PC-9 (cell line): ENCODE measurements at regions not wholly inside any gene's neighbourhood (a gene's known extent, or its start where the extent isn't known, plus 50 kb on each side); places are given as distances from the start of the nearest gene placed in this dataset.

ENCODE experiments used
- BruUV-seq: library from RNA; stranded (reverse); fragments of 400-500 nt; replicated peaks from 2 replicates; lab custom pipeline; 2021; lab: Mats Ljungman, UMichigan
- CTCF ChIA-PET: fragments of 300-600 bp; sonication (Branson Sonifier 250); formaldehyde crosslinking; loops from one replicate; lab custom pipeline; 2022; ENCODE audit warnings: antibody characterized with exemption; lab: Charles Lee
- POLR2A ChIA-PET: fragments of 300-600 bp; sonication (Branson Sonifier 250); formaldehyde crosslinking; loops from one replicate; lab custom pipeline; 2022; ENCODE audit warnings: antibody characterized with exemption; ENCODE audit not compliant: unreplicated experiment; lab: Charles Lee
- DNase-seq, 2 experiments: peaks; one replicate each; pipeline versions ENCODE4 v3.0.0 to v3.0.0-alpha.2; 2015 to 2022; ENCODE audit warnings: mixed read lengths in 1 of 2
- H2AFZ ChIP-seq: fragments of 200-600 bp; sonication (generic); 2 replicates; pipeline ENCODE4 v1.8.1; 2017; ENCODE audit warnings: antibody characterized with exemption
- H3F3A ChIP-seq: fragments of 200-600 bp; sonication (generic); 2 replicates; pipeline ENCODE4 v1.8.1; 2017; ENCODE audit warnings: antibody characterized with exemption, mild to moderate bottlenecking, low read depth; ENCODE audit not compliant: insufficient read depth
- H3K27ac ChIP-seq: fragments of 200-600 bp; sonication (generic); 2 replicates; pipeline ENCODE4 v1.6.1; 2016; ENCODE audit warnings: mixed run types
- H3K27me3 ChIP-seq: fragments of 200-600 bp; sonication (generic); 2 replicates; pipeline ENCODE4 v1.6.1; 2016; ENCODE audit warnings: low read depth, mixed run types; ENCODE audit not compliant: insufficient read depth
- H3K36me3 ChIP-seq: fragments of 200-600 bp; sonication (generic); 2 replicates; pipeline ENCODE4 v1.6.1; 2016; ENCODE audit warnings: low read depth, mixed run types
- H3K4me1 ChIP-seq: fragments of 200-600 bp; sonication (generic); replicated peaks from 2 replicates; pipeline ENCODE4 v1.6.1; 2016; ENCODE audit warnings: mixed run types; ENCODE audit not compliant: insufficient read depth
- H3K4me2 ChIP-seq: fragments of 200-600 bp; sonication (generic); 2 replicates; pipeline ENCODE4 v1.6.1; 2017; ENCODE audit warnings: mixed run types
- H3K4me3 ChIP-seq: fragments of 200-600 bp; sonication (generic); 2 replicates; pipeline ENCODE4 v1.6.1; 2016; ENCODE audit warnings: mixed run types
- H3K79me2 ChIP-seq: fragments of 200-600 bp; sonication (generic); 2 replicates; pipeline ENCODE4 v1.6.1; 2017; ENCODE audit warnings: low read depth, mixed run types
- H3K9me2 ChIP-seq: fragments of 200-600 bp; sonication (generic); 2 replicates; pipeline ENCODE4 v1.8.1; 2017; ENCODE audit warnings: mild to moderate bottlenecking; ENCODE audit not compliant: insufficient read depth
- H3K9me3 ChIP-seq: fragments of 200-600 bp; sonication (generic); 2 replicates; pipeline ENCODE4 v1.8.1; 2016; ENCODE audit warnings: low read depth; ENCODE audit not compliant: insufficient read depth
- H4K20me1 ChIP-seq: fragments of 200-600 bp; sonication (generic); 2 replicates; pipeline ENCODE4 v1.8.1; 2017; ENCODE audit not compliant: insufficient read depth
- CTCF ChIP-seq: fragments of 200-600 bp; sonication (generic); conservative IDR thresholded peaks from 2 replicates; pipeline ENCODE4 v1.6.1; 2017; ENCODE audit warnings: mixed run types, antibody characterized with exemption, mild to moderate bottlenecking, moderate library complexity
- EZH2 ChIP-seq: fragments of 200-600 bp; sonication (generic); IDR thresholded peaks from 2 replicates; pipeline ENCODE4 v1.8.0; 2017; ENCODE audit warnings: antibody characterized with exemption, low read depth
- intact Hi-C: fragments of 100-400 bp; cut with micrococcal nuclease; formaldehyde crosslinking; loops from one replicate; pipeline ENCODE4 v1.10.0; 2022; ENCODE audit not compliant: unreplicated experiment

GRCh38 chr6:115468272-115469005, 592.3 kb downstream of the FRK start:
- ChIA-PET CTCF (no interaction called here), POLR2A (no interaction called here)
- Histone ChIP-seq H2AFZ (no peak overlapping the region), H3K9me3 (no peaks in the 10 kb centered on the region), H3K79me2 (no peaks in the 10 kb centered on the region), H3K4me1 (no peaks in the 10 kb centered on the region), H3F3A (no peaks in the 10 kb centered on the region), H3K27me3 (no peaks in the 10 kb centered on the region), H3K4me2 (no peak overlapping the region), H3K27ac (no peak overlapping the region), H4K20me1 (no peaks in the 10 kb centered on the region), H3K4me3 (no peak overlapping the region), H3K36me3 (no peaks in the 10 kb centered on the region), H3K9me2 (no peaks in the 10 kb centered on the region; the same call in 1 of the 2 replicates)
- no peak for DNase-seq
- intact Hi-C loops: no loop called here
- no peak for TF ChIP-seq CTCF
- TF ChIP-seq EZH2: no peak
- no TSS peak for BruUV-seq

- Histone ChIP-seq H2AFZ (no peak overlapping the region), H4K20me1 (no peaks in the 10 kb centered on the region), H3K27ac (no peak overlapping the region), H3F3A (no peaks in the 10 kb centered on the region), H3K9me2 (no peaks in the 10 kb centered on the region; the same call in 1 of the 2 replicates), H3K36me3 (no peaks in the 10 kb centered on the region), H3K9me3 (no peaks in the 10 kb centered on the region), H3K27me3 (no peaks in the 10 kb centered on the region), H3K4me2 (no peak overlapping the region), H3K4me1 (no peaks in the 10 kb centered on the region), H3K4me3 (no peak overlapping the region), H3K79me2 (no peaks in the 10 kb centered on the region)
- no TSS peak for BruUV-seq
- POLR2A ChIA-PET: no interaction called here
- DNase-seq: peak in 1 of 2 experiments; percentile 10
- TF ChIP-seq CTCF (no peak), EZH2 (no peak)
- intact Hi-C loops: no loop called here
- CTCF ChIA-PET: no interaction called here
Measured at GRCh38 chr6:115467726-115468125, 593.0 kb downstream of the FRK start.

- no peaks in the 10 kb centered on the region for H3K9me3 ChIP-seq
- H3K4me3 ChIP-seq: no peak overlapping the region
- no peak overlapping the region for H2AFZ ChIP-seq
- no peaks in the 10 kb centered on the region for H3K27me3 ChIP-seq
- no peaks in the 10 kb centered on the region for H3K79me2 ChIP-seq
- no peak for DNase-seq
- no peaks in the 10 kb centered on the region for H3K4me1 ChIP-seq
- intact Hi-C loops: no loop called here
- H3K27ac ChIP-seq: no peak overlapping the region
- BruUV-seq: no TSS peak
- H3F3A ChIP-seq: no peaks in the 10 kb centered on the region
- no peaks in the 10 kb centered on the region for H3K9me2 ChIP-seq
- ChIA-PET POLR2A (no interaction called here), CTCF (no interaction called here)
- no peaks in the 10 kb centered on the region for H4K20me1 ChIP-seq
- H3K36me3 ChIP-seq: no peaks in the 10 kb centered on the region
- H3K4me2 ChIP-seq: no peak overlapping the region
- no peak for TF ChIP-seq EZH2
- no peak for TF ChIP-seq CTCF
Measured at GRCh38 chr6:115460913-115461312, 599.8 kb downstream of the FRK start.
